ENCODE measurements at regions not wholly inside any gene's neighbourhood (a gene's known extent, or its start where the extent isn't known, plus 50 kb on each side); places are given as distances from the start of the nearest gene placed in this dataset.

GRCh38 chr2:139742216-139743172, 962.3 kb upstream of the NXPH2 start (continued):
- TF ChIP-seq EZH2phosphoT487 (IDR thresholded peaks at IDR 0.05; ENCODE audit: borderline replicate concordance, low read depth) (no peak), USF2 (IDR thresholded peaks at IDR 0.05; ENCODE audit: borderline replicate concordance, low read depth, low read length) (no peak), SIN3A (IDR thresholded peaks at IDR 0.05; ENCODE audit: borderline replicate concordance, low read depth, low read length) (no peak), NRF1 (IDR thresholded peaks at IDR 0.05; ENCODE audit: low read depth, low read length) (no peak)
- TF ChIP-seq, protein P1, sequence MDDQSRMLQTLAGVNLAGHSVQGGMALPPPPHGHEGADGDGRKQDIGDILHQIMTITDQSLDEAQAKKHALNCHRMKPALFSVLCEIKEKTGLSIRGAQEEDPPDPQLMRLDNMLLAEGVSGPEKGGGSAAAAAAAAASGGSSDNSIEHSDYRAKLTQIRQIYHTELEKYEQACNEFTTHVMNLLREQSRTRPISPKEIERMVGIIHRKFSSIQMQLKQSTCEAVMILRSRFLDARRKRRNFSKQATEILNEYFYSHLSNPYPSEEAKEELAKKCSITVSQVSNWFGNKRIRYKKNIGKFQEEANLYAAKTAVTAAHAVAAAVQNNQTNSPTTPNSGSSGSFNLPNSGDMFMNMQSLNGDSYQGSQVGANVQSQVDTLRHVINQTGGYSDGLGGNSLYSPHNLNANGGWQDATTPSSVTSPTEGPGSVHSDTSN (IDR thresholded peaks at IDR 0.05): no peak
- TF ChIP-seq, protein P2, sequence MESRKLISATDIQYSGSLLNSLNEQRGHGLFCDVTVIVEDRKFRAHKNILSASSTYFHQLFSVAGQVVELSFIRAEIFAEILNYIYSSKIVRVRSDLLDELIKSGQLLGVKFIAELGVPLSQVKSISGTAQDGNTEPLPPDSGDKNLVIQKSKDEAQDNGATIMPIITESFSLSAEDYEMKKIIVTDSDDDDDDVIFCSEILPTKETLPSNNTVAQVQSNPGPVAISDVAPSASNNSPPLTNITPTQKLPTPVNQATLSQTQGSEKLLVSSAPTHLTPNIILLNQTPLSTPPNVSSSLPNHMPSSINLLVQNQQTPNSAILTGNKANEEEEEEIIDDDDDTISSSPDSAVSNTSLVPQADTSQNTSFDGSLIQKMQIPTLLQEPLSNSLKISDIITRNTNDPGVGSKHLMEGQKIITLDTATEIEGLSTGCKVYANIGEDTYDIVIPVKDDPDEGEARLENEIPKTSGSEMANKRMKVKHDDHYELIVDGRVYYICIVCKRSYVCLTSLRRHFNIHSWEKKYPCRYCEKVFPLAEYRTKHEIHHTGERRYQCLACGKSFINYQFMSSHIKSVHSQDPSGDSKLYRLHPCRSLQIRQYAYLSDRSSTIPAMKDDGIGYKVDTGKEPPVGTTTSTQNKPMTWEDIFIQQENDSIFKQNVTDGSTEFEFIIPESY (IDR thresholded peaks at IDR 0.05; ENCODE audit: borderline replicate concordance, low read depth): no peak
- TF ChIP-seq, protein P3, sequence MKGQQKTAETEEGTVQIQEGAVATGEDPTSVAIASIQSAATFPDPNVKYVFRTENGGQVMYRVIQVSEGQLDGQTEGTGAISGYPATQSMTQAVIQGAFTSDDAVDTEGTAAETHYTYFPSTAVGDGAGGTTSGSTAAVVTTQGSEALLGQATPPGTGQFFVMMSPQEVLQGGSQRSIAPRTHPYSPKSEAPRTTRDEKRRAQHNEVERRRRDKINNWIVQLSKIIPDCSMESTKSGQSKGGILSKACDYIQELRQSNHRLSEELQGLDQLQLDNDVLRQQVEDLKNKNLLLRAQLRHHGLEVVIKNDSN (IDR thresholded peaks at IDR 0.05; ENCODE audit: borderline replicate concordance, low read depth): no peak

DNA sequence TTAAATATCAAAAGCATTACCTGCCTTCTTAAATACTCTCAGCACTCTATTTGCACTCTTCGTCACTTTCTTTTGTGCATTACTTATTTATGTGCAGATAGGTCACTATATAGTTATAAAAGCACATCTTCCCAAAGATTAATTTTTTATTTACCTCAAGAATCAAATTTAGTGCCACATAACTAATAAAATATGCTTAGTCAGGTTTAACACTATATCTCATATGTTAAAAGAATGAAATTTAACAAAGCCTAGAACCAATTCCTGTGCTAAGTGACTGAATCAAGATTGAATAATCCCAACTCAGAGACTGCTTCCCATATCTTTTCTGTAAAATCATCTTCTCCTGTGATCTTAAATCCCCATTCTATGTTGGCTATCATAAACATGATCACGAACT, 957.5 kb upstream of the NXPH2 start:
- no peaks in the 10 kb centered on the region for H3K36me3 ChIP-seq (replicated peaks in 1 of 2; ENCODE audit: control insufficient read depth in 1 of 2, insufficient read depth in 2 of 2, low read length in 1 of 2)
- no peaks in the 10 kb centered on the region for H3K4me1 ChIP-seq (ENCODE audit: control insufficient read depth in 1 of 2, insufficient read depth in 2 of 2, low read depth in 1 of 2, low read length in 1 of 2)
- no peaks in the 10 kb centered on the region for H3K9me2 ChIP-seq
- H3K4me2 ChIP-seq: no peak overlapping the region
- DNase-seq: no peak
- no peaks in the 10 kb centered on the region for H3K27me3 ChIP-seq (ENCODE audit: insufficient read depth)
- no peak overlapping the region for H3K4me3 ChIP-seq (ENCODE audit: low read depth in 2 of 2, low read length in 1 of 2)
- H3K27ac ChIP-seq (ENCODE audit: low read depth in 2 of 2, low read length in 1 of 2): no peak overlapping the region
- no peak overlapping the region for H2AFZ ChIP-seq (ENCODE audit: low read depth)
- 0 out of 2 replicates have a peak, but pooled peaks cover 3% of the 10 kb centered on the region for H3K9me3 ChIP-seq
- ChIA-PET CTCF (no interaction called here), POLR2A (no interaction called here)
- TF ChIP-seq SMC3 (IDR thresholded peaks at IDR 0.05; ENCODE audit: low read depth, low read length) (no peak), MXI1 (IDR thresholded peaks at IDR 0.05; ENCODE audit: low read depth, low read length) (no peak), EZH2phosphoT487 (IDR thresholded peaks at IDR 0.05; ENCODE audit: borderline replicate concordance, low read depth) (no peak), RFX5 (IDR thresholded peaks at IDR 0.05; ENCODE audit: low read length) (no peak), YY1 (IDR thresholded peaks at IDR 0.05; ENCODE audit: low read depth) (no peak), REST (IDR thresholded peaks at IDR 0.05; ENCODE audit: low read depth, low read length) (no peak), GABPA (IDR thresholded peaks at IDR 0.05; ENCODE audit: low read depth) (no peak), RAD21 (IDR thresholded peaks at IDR 0.05; ENCODE audit: low read length) (no peak), RXRA (IDR thresholded peaks at IDR 0.05; ENCODE audit: borderline replicate concordance, low read depth) (no peak), TCF12 (IDR thresholded peaks at IDR 0.05) (no peak)
- H3K79me2 ChIP-seq (ENCODE audit: insufficient read depth): no peaks in the 10 kb centered on the region
- 6% methylated on average over 2 of the region's 2 CpGs for WGBS (ENCODE audit: low lambda C conversion rate)
- no peak overlapping the region for H3K9ac ChIP-seq
- H3F3A ChIP-seq (replicated peaks; ENCODE audit: insufficient read depth): no peaks in the 10 kb centered on the region
- no peaks in the 10 kb centered on the region for H4K20me1 ChIP-seq (ENCODE audit: insufficient read depth)

Measured in SK-N-SH (cell line).